ENCODE measurements at regions not wholly inside any gene's neighbourhood (a gene's known extent, or its start where the extent isn't known, plus 50 kb on each side); places are given as distances from the start of the nearest gene placed in this dataset.

- CTCF ChIA-PET = no interaction called here
- Histone ChIP-seq H3K27me3 (ENCODE audit: control insufficient read depth, insufficient read depth, low read length) (no peaks in the 10 kb centered on the region), H3K4me3 (ENCODE audit: low read depth, low read length) (no peak overlapping the region), H3K9me3 (ENCODE audit: control insufficient read depth, insufficient read depth, low read length) (no peaks in the 10 kb centered on the region), H3K27ac (ENCODE audit: low read depth, low read length) (no peak overlapping the region)
- POLR2A ChIA-PET = interaction anchor here (0.7 kb wide), 1 partner anchor 329 kb away, joined by 3 read pairs; no protein-coding TSS in a partner anchor
- no peak for TF ChIP-seq CTCF (IDR thresholded peaks at IDR 0.05; ENCODE audit: low read depth, low read length)
- no peak for DNase-seq (ENCODE audit: low read depth, low spot score)
Observed at GRCh38 chr4:128410037-128410436, 122.4 kb upstream of the PGRMC2 start.

GRCh38 chr4:128403586-128403985, 116.0 kb upstream of the PGRMC2 start:
- CTCF ChIA-PET = no interaction called here
- POLR2A ChIA-PET = no interaction called here

GRCh38 chr4:128394778-128395177, 107.2 kb upstream of the PGRMC2 start:
- no peak overlapping the region for H3K4me3 ChIP-seq (ENCODE audit: low read depth, low read length)
- no peaks in the 10 kb centered on the region for H3K9me3 ChIP-seq (ENCODE audit: control insufficient read depth, insufficient read depth, low read length)
- no peak overlapping the region for H3K27ac ChIP-seq (ENCODE audit: low read depth, low read length)
- H3K27me3 ChIP-seq (ENCODE audit: control insufficient read depth, insufficient read depth, low read length) = no peaks in the 10 kb centered on the region
- ChIA-PET POLR2A (no interaction called here), CTCF (no interaction called here)
- TF ChIP-seq CTCF (IDR thresholded peaks at IDR 0.05; ENCODE audit: low read depth, low read length) = no peak
- DNase-seq (ENCODE audit: low read depth, low spot score) = no peak

More at GRCh38 chr4:128403586-128403985, 116.0 kb upstream of the PGRMC2 start:
- no peak for TF ChIP-seq CTCF (IDR thresholded peaks at IDR 0.05; ENCODE audit: low read depth, low read length)
- DNase-seq (ENCODE audit: low read depth, low spot score) = no peak
- no peaks in the 10 kb centered on the region for H3K27me3 ChIP-seq (ENCODE audit: control insufficient read depth, insufficient read depth, low read length)
- H3K4me3 ChIP-seq (ENCODE audit: low read depth, low read length) = no peak overlapping the region
- no peak overlapping the region for H3K27ac ChIP-seq (ENCODE audit: low read depth, low read length)
- H3K9me3 ChIP-seq (ENCODE audit: control insufficient read depth, insufficient read depth, low read length) = no peaks in the 10 kb centered on the region

- TF ChIP-seq CTCF (IDR thresholded peaks at IDR 0.05; ENCODE audit: low read depth, low read length) = no peak
- CTCF ChIA-PET = interaction anchor here (1.0 to 1.7 kb wide), 2 partner anchors 61 to 416 kb away, joined by 3 to 10 read pairs; partner anchors contain the start of gene JADE1
- no peak overlapping the region for H3K27ac ChIP-seq (ENCODE audit: low read depth, low read length)
- DNase-seq (ENCODE audit: low read depth, low spot score) = no peak
- no peak overlapping the region for H3K4me3 ChIP-seq (ENCODE audit: low read depth, low read length)
- POLR2A ChIA-PET = interaction anchor here (1.1 kb wide), 1 partner anchor 71 kb away, joined by 3 read pairs; no protein-coding TSS in a partner anchor
- H3K27me3 ChIP-seq (ENCODE audit: control insufficient read depth, insufficient read depth, low read length) = no peaks in the 10 kb centered on the region
- no peaks in the 10 kb centered on the region for H3K9me3 ChIP-seq (ENCODE audit: control insufficient read depth, insufficient read depth, low read length)
Observed at GRCh38 chr4:128393101-128393704, 105.6 kb upstream of the PGRMC2 start.

GRCh38 chr4:128390475-128390996, 102.9 kb upstream of the PGRMC2 start:
- Histone ChIP-seq H3K27ac (ENCODE audit: low read depth, low read length) (no peak overlapping the region), H3K27me3 (ENCODE audit: control insufficient read depth, insufficient read depth, low read length) (no peaks in the 10 kb centered on the region), H3K9me3 (ENCODE audit: control insufficient read depth, insufficient read depth, low read length) (no peaks in the 10 kb centered on the region), H3K4me3 (ENCODE audit: low read depth, low read length) (no peak overlapping the region)
- TF ChIP-seq CTCF (IDR thresholded peaks at IDR 0.05; ENCODE audit: low read depth, low read length) = no peak
- CTCF ChIA-PET = no interaction called here
- no peak for DNase-seq (ENCODE audit: low read depth, low spot score)
- POLR2A ChIA-PET = no interaction called here

Data from AG04450 (cell line).